Testis (tissue), 2 donors: ENCODE measurements at regions not wholly inside any gene's neighbourhood (a gene's known extent, or its start where the extent isn't known, plus 50 kb on each side); places are given as distances from the start of the nearest gene placed in this dataset.

Experiments
- DNase-seq: peaks from one replicate; pipeline ENCODE4 v3.0.0-alpha.2; 2019
- H3K27ac ChIP-seq, 2 donors: fragments of 200-600 bp; sonication (generic); one replicate each; pipeline ENCODE4 v1.5.1; 2019
- H3K27me3 ChIP-seq: fragments of 200-600 bp; sonication (generic); one replicate; pipeline ENCODE4 v1.5.1; 2019
- H3K36me3 ChIP-seq: fragments of 200-600 bp; sonication (generic); one replicate; pipeline ENCODE4 v1.5.1; 2017; ENCODE audit warnings: low read depth; ENCODE audit errors: missing control alignments
- H3K4me1 ChIP-seq: fragments of 200-600 bp; sonication (generic); one replicate; pipeline ENCODE4 v1.5.1; 2019
- H3K4me3 ChIP-seq, 2 donors: fragments of 200-600 bp; sonication (generic); one replicate each; pipeline ENCODE4 v1.5.1; 2017 to 2019
- H3K9me3 ChIP-seq: fragments of 200-600 bp; sonication (generic); one replicate; pipeline ENCODE4 v1.5.1; 2017
- CTCF ChIP-seq, 3 experiments: fragments of 450-650 bp in 2 of 3; fragments of 200-600 bp in 1 of 3; sonication (generic) in 1 of 3; IDR thresholded peaks; one replicate each; pipeline ENCODE4 v1.5.1; 2016 to 2019; ENCODE audit warnings: antibody characterized with exemption in 3 of 3, mild to moderate bottlenecking in 2 of 3, moderate library complexity in 1 of 3
- POLR2A ChIP-seq: fragments of 450-650 bp; IDR thresholded peaks from one replicate; pipeline ENCODE4 v1.6.1; 2017; ENCODE audit warnings: antibody characterized with exemption, mild to moderate bottlenecking, moderate library complexity
- WGBS, 2 donors: methylation state at CpG; one replicate each; pipeline ENCODE4 v1.1.5; 2018; 5-methylcytosine and 5-hydroxymethylcytosine counted together
- intact Hi-C: fragments of 100-400 bp; cut with DNase I; formaldehyde crosslinking; loops from one replicate; pipeline ENCODE4 v1.15.1; 2023; ENCODE audit warnings: low total_unique reads

GRCh38 chr4:161247831-161248230, 916.0 kb downstream of the FSTL5 start:
- no peaks in the 10 kb centered on the region for H3K4me1 ChIP-seq
- H3K36me3 ChIP-seq: no peaks in the 10 kb centered on the region
- DNase-seq: no peak
- no peak overlapping the region for H3K27ac ChIP-seq
- H3K9me3 ChIP-seq: peaks cover under 1% of the 10 kb centered on the region
- TF ChIP-seq CTCF (IDR thresholded peaks at IDR 0.05): no peak
- TF ChIP-seq POLR2A: no peak
- 31 to 58% methylated on average over 1 of the region's 1 CpG for WGBS, 2 donors
- no peak overlapping the region for H3K4me3 ChIP-seq
- no peaks in the 10 kb centered on the region for H3K27me3 ChIP-seq
- intact Hi-C loops: no loop called here

GRCh38 chr4:161238033-161238432, 925.8 kb downstream of the FSTL5 start:
- Histone ChIP-seq H3K27me3 (no peaks in the 10 kb centered on the region), H3K36me3 (no peaks in the 10 kb centered on the region), H3K4me1 (no peaks in the 10 kb centered on the region), H3K4me3 (no peak overlapping the region), H3K27ac (no peak overlapping the region), H3K9me3 (peaks cover 3% of the 10 kb centered on the region)
- TF ChIP-seq CTCF (IDR thresholded peaks at IDR 0.05) (no peak), POLR2A (no peak)
- no peak for DNase-seq
- 33 to 88% methylated on average over 3 of the region's 3 CpGs for WGBS, 2 donors
- intact Hi-C loops: no loop called here

GRCh38 chr4:161237495-161237894, 926.3 kb downstream of the FSTL5 start:
- H3K27ac ChIP-seq: no peak overlapping the region

DNA sequence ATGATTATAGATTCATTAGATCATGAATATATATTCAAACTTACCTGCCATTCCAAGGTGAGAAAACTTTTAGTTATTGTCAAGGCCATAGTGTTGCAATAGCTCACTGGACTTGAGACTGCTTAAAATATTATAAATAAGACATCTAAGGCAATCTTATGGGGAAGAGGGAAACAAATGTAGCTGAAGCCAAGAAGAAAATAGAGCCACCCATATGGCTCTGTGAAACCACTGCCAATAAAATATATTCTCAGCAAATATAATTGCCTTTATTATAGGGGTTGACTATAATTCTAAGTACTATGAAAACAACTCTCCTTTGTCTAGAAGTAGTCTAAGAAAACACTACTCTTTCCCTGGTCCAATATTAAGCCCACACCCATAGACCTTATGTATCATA, 938.5 kb downstream of the FSTL5 start:
- Histone ChIP-seq H3K9me3 (no peaks in the 10 kb centered on the region), H3K4me3 (no peak overlapping the region), H3K27ac (no peak overlapping the region), H3K36me3 (no peaks in the 10 kb centered on the region), H3K27me3 (no peaks in the 10 kb centered on the region), H3K4me1 (no peaks in the 10 kb centered on the region)
- no peak for TF ChIP-seq POLR2A
- TF ChIP-seq CTCF (IDR thresholded peaks at IDR 0.05): no peak
- intact Hi-C loops: no loop called here
- no peak for DNase-seq

More at GRCh38 chr4:161237495-161237894, 926.3 kb downstream of the FSTL5 start:
- 82% methylated on average over 4 of the region's 4 CpGs for WGBS, 2 donors
- no peaks in the 10 kb centered on the region for H3K36me3 ChIP-seq
- intact Hi-C loops: no loop called here
- DNase-seq: no peak
- no peaks in the 10 kb centered on the region for H3K9me3 ChIP-seq
- no peaks in the 10 kb centered on the region for H3K27me3 ChIP-seq
- TF ChIP-seq CTCF (IDR thresholded peaks at IDR 0.05): no peak
- TF ChIP-seq POLR2A: no peak
- H3K4me1 ChIP-seq: no peaks in the 10 kb centered on the region
- no peak overlapping the region for H3K4me3 ChIP-seq

GRCh38 chr4:161222889-161223288, 940.9 kb downstream of the FSTL5 start:
- TF ChIP-seq CTCF (IDR thresholded peaks at IDR 0.05) (no peak), POLR2A (no peak)
- Histone ChIP-seq H3K36me3 (no peaks in the 10 kb centered on the region), H3K27me3 (no peaks in the 10 kb centered on the region), H3K27ac (no peak overlapping the region), H3K4me1 (no peaks in the 10 kb centered on the region), H3K4me3 (no peak overlapping the region), H3K9me3 (no peaks in the 10 kb centered on the region)
- intact Hi-C loops: no loop called here
- 72 to 73% methylated on average over 2 of the region's 2 CpGs for WGBS, 2 donors
- DNase-seq: no peak
